ENCODE measurements at regions not wholly inside any gene's neighbourhood (a gene's known extent, or its start where the extent isn't known, plus 50 kb on each side); places are given as distances from the start of the nearest gene placed in this dataset.

GRCh38 chr5:52626312-52626711 lies 161.4 kb upstream of the ITGA1 start:
- TF ChIP-seq, protein P1, sequence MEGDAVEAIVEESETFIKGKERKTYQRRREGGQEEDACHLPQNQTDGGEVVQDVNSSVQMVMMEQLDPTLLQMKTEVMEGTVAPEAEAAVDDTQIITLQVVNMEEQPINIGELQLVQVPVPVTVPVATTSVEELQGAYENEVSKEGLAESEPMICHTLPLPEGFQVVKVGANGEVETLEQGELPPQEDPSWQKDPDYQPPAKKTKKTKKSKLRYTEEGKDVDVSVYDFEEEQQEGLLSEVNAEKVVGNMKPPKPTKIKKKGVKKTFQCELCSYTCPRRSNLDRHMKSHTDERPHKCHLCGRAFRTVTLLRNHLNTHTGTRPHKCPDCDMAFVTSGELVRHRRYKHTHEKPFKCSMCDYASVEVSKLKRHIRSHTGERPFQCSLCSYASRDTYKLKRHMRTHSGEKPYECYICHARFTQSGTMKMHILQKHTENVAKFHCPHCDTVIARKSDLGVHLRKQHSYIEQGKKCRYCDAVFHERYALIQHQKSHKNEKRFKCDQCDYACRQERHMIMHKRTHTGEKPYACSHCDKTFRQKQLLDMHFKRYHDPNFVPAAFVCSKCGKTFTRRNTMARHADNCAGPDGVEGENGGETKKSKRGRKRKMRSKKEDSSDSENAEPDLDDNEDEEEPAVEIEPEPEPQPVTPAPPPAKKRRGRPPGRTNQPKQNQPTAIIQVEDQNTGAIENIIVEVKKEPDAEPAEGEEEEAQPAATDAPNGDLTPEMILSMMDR (IDR thresholded peaks at IDR 0.05), result no peak
- TF ChIP-seq POLR2A (IDR thresholded peaks at IDR 0.05) (no peak), EP300 (IDR thresholded peaks at IDR 0.05) (no peak), POLR2AphosphoS5 (IDR thresholded peaks at IDR 0.05) (no peak)

All from stomach (tissue), 4 donors.